HG03135 (cell line): ENCODE measurements at regions not wholly inside any gene's neighbourhood (a gene's known extent, or its start where the extent isn't known, plus 50 kb on each side); places are given as distances from the start of the nearest gene placed in this dataset.
"Not testable (repeated sequence)": the region's sequence is repeated elsewhere in the genome, so short reads cannot be mapped to it uniquely, and the experiment has no call there.

ENCODE experiments used
- ATAC-seq: cut with Tn5 transposase; IDR thresholded peaks from one replicate; pipeline ENCODE4 v1.9.1; 2021; ENCODE audit warnings: mild to moderate bottlenecking, moderate library complexity; ENCODE audit not compliant: unreplicated experiment

GRCh38 chr6:9085054-9085708 lies 649.8 kb upstream of the SLC35B3 start:
- ATAC-seq: no peak

- no peak for ATAC-seq
Measured at GRCh38 chr6:9083108-9083507, 647.8 kb upstream of the SLC35B3 start.

DNA sequence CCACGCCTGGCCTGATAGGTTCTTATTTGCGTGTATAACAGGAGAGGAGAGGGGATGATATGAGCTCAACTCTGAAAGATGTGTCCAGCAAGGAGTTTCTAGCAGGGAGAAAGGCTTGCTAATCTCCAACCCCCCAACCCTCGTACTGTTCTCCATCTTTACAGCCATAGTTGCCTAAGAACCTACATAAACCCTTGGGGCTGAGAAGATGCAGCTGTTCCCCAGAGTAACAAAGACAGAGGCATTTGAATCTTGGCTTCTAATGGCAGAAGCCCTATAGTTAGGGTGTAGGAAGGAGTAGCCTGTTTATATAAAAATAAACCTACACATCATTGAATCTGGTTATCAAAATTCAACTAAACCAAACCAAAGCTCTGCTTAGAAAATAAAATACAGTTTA lies 631.4 kb upstream of the SLC35B3 start:
- no peak for ATAC-seq

DNA sequence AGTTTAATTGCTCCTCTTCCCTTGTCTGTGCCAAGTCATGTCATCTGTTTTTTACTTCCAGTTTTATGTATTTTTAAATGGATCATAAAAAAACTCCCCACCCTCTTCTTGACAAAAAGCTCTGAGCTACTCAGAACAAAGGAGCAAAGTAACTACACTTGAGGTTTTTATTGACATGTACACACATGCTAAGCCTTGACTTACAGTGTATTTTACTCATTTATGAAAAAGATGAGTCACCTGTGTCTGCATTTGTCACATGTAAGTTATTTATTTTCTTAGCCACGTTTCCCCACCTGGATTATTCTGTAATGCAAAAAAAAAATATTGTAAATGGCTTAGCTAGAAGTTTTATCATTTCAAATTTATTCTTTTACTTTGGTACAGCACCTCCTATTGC lies 628.8 kb upstream of the SLC35B3 start:
- no peak for ATAC-seq

- no peak for ATAC-seq
Measured at GRCh38 chr6:9062596-9062995, 627.3 kb upstream of the SLC35B3 start.

DNA sequence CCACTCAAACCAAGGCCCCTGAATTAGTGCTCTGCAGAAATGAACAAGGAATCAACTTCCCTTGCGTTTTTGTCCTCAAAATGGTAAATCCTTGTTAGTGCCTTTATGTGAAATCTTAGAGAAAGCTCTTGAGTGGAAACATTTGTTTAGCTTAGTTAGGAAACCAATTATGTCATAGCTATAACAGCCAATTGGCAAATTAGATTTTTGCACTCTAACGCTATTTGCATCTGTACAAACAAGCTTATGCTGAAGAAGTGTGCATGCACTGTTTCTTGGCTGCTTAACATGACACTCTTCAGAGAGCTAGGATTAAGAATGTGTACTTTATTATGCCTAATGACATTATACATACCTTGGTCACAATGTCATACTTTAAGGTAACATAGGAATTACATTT lies 622.6 kb upstream of the SLC35B3 start:
- ATAC-seq: no peak

DNA sequence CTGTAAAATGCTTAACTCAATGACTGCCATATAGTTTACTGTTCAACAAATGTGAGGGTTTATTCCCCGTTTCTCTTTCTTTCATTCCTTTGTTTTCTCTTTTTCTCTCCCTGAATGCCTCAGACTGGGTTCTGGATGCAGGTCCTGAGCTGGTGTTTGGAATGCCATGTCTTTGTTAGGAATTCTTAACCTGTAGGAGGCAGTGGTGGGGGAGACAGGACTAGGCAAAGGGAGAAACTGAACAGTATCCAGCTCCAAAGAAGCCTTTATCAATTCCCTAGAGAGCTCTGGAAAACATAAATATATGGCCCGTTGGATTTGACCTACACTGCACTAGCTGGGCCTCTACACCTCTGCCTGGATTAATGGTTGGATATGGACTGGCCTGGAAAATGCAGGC lies 621.2 kb upstream of the SLC35B3 start:
- no peak for ATAC-seq

DNA sequence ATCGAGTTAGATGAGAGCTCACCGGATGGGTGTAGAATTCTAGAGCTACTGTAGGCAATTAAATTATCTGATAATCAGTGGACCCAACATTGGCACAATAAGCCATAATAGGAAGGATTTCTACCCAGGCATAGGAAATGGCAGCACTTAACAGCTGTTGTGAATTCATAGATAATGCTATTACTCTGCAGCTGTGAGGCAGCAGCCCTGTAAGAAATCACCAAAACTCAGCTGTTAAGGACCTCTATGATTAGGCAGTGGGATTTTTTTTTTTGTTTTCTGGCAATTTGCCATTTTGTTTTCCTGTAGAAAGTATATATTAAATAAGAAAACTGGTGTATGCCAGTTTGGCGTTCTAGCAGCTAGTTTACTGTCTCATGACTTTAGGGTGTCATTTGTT lies 609.1 kb upstream of the SLC35B3 start:
- ATAC-seq: no peak

DNA sequence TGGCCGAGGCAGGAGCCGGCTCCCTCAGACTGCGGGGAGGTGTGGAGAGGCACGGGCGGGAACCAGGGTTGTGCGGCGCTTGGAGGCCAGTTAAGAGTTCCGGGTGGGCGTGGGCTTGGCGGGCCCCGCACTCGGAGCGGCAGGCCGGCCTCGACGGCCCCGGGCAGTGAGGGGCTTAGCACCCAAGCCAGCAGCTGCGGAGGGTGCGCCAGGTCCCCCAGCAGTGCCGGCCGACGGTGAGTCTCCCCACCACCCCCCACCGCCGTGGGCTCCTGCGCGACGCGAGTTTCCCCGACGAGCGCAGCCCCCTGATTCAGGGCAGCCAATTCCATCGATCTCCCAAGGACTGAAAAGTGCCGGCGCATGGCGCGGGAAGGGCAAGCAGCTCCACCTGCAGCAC lies 605.4 kb upstream of the SLC35B3 start:
- no peak for ATAC-seq

GRCh38 chr6:9039258-9039657 lies 603.9 kb upstream of the SLC35B3 start:
- no peak for ATAC-seq

DNA sequence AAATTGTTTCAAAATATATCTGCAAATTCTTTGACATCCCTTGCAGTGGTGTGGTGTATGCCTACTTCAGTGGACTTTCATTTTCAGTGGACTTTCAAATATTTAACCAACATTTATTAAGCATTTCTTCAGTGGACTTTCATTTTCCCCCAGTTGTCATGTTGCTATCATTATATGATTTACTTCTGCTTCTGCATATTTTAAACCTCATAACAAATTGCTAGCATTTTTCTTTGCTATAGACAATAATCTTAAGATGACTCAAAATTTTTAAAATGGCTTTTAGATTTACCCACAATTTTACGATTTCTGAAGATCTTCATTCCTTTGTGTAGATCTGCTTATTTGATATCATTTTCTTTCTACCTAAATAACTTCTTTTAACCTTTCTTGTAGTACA lies 592.7 kb upstream of the SLC35B3 start:
- ATAC-seq: no peak

DNA sequence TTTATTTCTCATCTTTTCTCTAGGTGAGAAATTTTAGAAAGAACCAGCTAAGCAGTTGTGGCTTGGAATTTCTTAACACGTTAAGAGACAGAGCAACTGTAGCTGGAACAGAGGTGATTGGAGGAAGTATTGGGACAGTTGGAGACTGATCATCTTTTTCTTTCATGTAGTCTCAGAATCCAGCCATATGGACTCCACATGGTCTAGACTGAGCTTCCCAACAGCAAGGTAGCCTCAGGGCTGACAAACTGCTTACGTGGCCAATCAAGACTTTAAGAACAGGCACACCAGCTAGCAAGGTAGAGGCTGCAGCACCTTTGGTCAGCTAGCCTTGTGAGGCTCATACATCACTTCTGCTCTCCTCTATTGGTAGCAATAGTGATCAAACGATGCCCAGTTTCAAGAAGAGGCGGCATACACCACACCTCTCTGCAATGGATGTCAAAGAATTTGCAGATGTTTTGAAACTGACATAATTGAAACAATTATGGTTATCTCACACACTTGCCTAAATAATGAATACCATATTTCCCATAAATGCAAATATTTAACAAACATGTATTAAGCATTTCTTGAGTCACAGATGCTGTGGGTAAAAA lies 590.5 kb upstream of the SLC35B3 start:
- no peak for ATAC-seq

DNA sequence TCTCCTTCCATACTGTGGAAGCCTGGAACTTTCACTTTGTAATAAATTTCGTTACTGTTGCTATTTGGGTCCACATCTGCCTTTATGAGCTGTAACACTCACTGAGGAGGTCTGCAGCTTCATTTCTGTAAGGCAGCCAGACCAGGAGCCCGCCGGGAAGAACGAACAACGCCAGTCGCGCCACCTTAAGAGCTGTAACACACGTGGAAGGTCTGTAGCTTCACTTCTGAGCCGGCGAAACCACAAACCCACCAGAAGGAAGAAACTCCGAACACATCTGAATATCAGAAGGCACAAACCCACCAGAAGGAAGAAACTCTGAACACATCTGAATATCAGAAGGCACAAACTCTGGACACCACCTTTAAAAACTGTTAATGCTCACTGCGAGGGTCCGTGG lies 589.9 kb upstream of the SLC35B3 start:
- no peak for ATAC-seq

DNA sequence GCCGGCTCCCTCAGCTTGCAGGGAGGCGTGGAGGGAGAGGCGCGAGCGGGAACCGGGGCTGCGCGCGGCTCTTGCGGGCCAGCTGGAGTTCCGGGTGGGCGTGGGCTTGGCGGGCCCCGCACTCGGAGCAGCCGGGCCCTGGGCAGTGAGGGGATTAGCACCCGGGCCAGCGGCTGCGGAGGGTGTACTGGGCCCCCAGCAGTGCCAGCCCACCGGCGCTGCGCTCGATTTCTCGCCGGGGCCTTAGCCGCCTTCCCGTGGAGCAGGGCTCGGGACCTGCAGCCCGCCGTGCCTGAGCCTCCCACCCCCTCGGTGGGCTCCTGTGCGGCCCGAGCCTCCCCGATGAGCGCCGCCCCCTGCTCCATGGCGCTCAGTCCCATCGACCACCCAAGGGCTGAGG lies 588.9 kb upstream of the SLC35B3 start:
- ATAC-seq: not testable (repeated sequence)

DNA sequence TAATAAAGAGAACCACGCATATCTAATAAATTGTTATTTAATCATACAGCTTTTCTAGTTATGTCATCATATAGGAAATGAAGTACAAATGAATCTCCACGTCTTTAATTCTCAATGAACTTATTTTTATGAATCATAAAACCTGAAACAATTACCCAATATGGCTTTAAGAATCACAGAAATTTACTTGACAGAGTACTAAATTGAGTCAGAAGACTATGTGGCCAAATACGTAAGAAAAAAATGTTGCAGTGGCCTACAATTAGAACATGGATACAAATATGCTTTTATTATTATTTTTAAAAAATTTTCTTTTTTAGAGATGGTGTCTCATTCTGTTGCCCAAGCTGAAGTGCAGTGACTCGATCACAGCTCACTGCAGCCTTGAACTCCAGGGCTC lies 584.7 kb upstream of the SLC35B3 start:
- no peak for ATAC-seq

DNA sequence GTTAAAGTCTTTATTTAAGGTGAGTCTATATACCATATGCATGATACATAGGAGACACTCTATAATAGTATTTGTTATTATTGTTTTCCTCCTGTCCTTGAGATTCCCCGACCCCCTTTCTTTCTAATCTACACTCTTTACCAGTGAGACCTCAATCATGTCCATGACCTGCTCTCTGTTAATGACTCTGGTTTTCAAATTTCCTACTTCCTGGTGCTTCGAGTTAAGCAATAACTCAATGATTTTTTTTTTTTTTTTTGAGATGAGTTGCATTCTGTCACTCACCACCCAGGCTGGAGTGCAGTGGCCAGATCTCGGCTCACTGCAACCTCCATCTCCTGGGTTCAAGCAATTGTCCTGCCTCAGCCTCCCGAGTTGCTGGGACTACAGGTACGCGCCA lies 574.6 kb upstream of the SLC35B3 start:
- no peak for ATAC-seq

GRCh38 chr6:9007027-9007426 lies 571.7 kb upstream of the SLC35B3 start:
- ATAC-seq: no peak

- ATAC-seq: no peak
Measured at GRCh38 chr6:9002833-9003232, 567.5 kb upstream of the SLC35B3 start.

GRCh38 chr6:8995156-8995555 lies 559.8 kb upstream of the SLC35B3 start:
- no peak for ATAC-seq

DNA sequence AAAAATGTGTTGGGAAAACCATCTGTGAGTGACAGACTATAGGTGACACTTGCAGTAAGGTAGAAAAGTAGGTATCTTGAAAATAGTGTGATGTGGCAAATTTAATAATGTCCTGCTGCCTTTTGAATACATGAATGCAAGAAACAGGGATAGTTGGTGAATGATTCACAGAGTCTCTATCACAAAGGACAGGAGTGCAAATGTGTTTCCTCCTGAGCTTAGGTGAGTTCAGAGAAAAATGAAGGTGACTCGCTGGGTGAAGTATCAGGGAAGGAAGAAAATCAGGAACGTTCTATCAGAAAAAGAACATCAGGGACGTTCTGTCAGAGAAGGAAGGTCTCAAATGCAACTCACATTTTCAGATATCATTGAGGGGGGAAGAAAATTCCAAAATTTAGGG lies 557.8 kb upstream of the SLC35B3 start:
- no peak for ATAC-seq

DNA sequence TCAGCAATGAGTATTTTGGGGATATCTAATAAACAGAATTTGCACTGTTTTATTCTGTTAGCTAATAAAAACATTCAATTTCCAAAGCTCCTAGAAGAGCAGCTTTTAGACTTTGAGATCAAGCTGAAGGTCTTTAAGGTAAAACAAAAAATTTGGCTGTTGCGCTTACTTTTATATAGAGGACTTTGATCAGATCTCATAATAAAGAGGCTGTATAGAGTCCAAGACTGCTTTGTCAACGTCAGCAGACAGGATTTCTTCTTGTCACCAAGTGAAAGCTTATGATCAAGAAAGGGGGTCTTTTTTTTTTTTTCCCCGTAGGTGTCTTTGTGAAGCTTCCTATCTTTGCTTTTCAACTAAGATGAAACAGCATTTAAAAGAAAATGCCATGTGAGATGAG lies 556.5 kb upstream of the SLC35B3 start:
- no peak for ATAC-seq

- ATAC-seq: no peak
Measured at GRCh38 chr6:8990075-8990474, 554.7 kb upstream of the SLC35B3 start.

- peak; percentile 98 for ATAC-seq
Measured at GRCh38 chr6:8983202-8983688, 547.9 kb upstream of the SLC35B3 start.
